B cell (primary cell): ENCODE measurements at regions not wholly inside any gene's neighbourhood (a gene's known extent, or its start where the extent isn't known, plus 50 kb on each side); places are given as distances from the start of the nearest gene placed in this dataset.

Experiments
- EZH2 ChIP-seq: IDR thresholded peaks from 2 replicates; pipeline ENCODE4 v1.6.1; 2012; ENCODE audit warnings: borderline replicate concordance, low read depth, mild to moderate bottlenecking, moderate library complexity, low read length; ENCODE audit not compliant: insufficient read depth, poor library complexity, severe bottlenecking
- TF ChIP-seq, protein P1 (sequence below): fragments of 200-600 bp; IDR thresholded peaks from one replicate; pipeline ENCODE4 v1.8.0; 2022; ENCODE audit warnings: antibody characterized with exemption, mild to moderate bottlenecking

DNA sequence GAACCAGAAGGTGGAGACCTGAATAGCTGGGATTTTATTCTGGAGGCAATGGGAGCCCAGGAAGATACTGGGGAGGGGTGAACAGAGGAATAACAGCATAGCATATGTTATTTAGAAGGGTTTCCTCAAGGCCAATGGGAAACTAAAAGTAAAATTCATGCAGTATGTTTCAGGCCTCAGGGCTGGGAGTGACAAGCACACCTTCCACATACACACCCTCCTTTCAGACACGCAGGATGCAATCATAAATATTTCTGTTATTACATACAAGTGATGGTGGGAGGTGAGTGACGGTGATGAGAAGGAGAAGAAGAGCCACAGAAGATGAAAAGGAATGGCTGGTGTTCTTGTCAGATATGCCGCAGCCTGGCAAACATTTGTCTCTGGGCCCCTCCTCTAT is 106.1 kb upstream of the FLRT2 start:
- TF ChIP-seq, protein P1, sequence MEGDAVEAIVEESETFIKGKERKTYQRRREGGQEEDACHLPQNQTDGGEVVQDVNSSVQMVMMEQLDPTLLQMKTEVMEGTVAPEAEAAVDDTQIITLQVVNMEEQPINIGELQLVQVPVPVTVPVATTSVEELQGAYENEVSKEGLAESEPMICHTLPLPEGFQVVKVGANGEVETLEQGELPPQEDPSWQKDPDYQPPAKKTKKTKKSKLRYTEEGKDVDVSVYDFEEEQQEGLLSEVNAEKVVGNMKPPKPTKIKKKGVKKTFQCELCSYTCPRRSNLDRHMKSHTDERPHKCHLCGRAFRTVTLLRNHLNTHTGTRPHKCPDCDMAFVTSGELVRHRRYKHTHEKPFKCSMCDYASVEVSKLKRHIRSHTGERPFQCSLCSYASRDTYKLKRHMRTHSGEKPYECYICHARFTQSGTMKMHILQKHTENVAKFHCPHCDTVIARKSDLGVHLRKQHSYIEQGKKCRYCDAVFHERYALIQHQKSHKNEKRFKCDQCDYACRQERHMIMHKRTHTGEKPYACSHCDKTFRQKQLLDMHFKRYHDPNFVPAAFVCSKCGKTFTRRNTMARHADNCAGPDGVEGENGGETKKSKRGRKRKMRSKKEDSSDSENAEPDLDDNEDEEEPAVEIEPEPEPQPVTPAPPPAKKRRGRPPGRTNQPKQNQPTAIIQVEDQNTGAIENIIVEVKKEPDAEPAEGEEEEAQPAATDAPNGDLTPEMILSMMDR = no peak
- TF ChIP-seq EZH2 = no peak
